Panc1 (cell line): ENCODE measurements at regions not wholly inside any gene's neighbourhood (a gene's known extent, or its start where the extent isn't known, plus 50 kb on each side); places are given as distances from the start of the nearest gene placed in this dataset.

ENCODE experiments used
- ATAC-seq: fragments of 200-7000 bp; cut with Tn5 transposase; 2 replicates; pipeline ENCODE4 v1.9.1; 2020; ENCODE audit warnings: mild to moderate bottlenecking, moderate library complexity
- BruUV-seq: library from RNA; stranded (reverse); fragments of 400-500 nt; replicated peaks from 2 replicates; lab custom pipeline; 2021; lab: Mats Ljungman, UMichigan
- CTCF ChIA-PET: fragments of 300-600 bp; sonication (Branson Sonifier 250); formaldehyde crosslinking; loops from one replicate; lab custom pipeline; 2022; ENCODE audit warnings: antibody characterized with exemption; lab: Charles Lee
- POLR2A ChIA-PET: fragments of 300-600 bp; sonication (Branson Sonifier 250); formaldehyde crosslinking; loops from one replicate; lab custom pipeline; 2022; ENCODE audit warnings: antibody characterized with exemption; lab: Charles Lee
- DNase-seq: peaks from one replicate; pipeline ENCODE4 v3.0.0-alpha.2; 2010; ENCODE audit warnings: low read depth, low spot score
- H3K27ac ChIP-seq: 2 replicates; pipeline ENCODE4 v1.5.1; 2011; ENCODE audit warnings: mild to moderate bottlenecking, low read length, inconsistent platforms
- H3K27me3 ChIP-seq: fragments of 200-500 bp; sonication (Bioruptor generic); 2 replicates; pipeline ENCODE4 v1.6.0; 2014; ENCODE audit warnings: low read length, inconsistent platforms; ENCODE audit not compliant: control insufficient read depth, insufficient read depth
- H3K36me3 ChIP-seq: fragments of 200-500 bp; sonication (Bioruptor generic); 2 replicates; pipeline ENCODE4 v1.5.1; 2014; ENCODE audit warnings: inconsistent platforms, mild to moderate bottlenecking, low read length, moderate library complexity; ENCODE audit not compliant: control insufficient read depth, insufficient read depth
- H3K4me1 ChIP-seq: 2 replicates; pipeline ENCODE4 v1.5.1; 2011; ENCODE audit warnings: inconsistent platforms, mild to moderate bottlenecking, low read length, moderate library complexity; ENCODE audit not compliant: control insufficient read depth, insufficient read depth
- H3K4me3 ChIP-seq, 2 experiments: 2 replicates each; pipeline ENCODE4 v1.5.1; 2011 to 2012; ENCODE audit warnings: low read depth in 2 of 2, low read length in 2 of 2, mild to moderate bottlenecking in 2 of 2, inconsistent platforms in 1 of 2, moderate library complexity in 1 of 2
- H3K9me3 ChIP-seq: fragments of 200-500 bp; sonication (Bioruptor generic); 2 replicates; pipeline ENCODE4 v1.5.1; 2014; ENCODE audit warnings: low read depth, mild to moderate bottlenecking, inconsistent platforms, low read length, moderate library complexity; ENCODE audit not compliant: control insufficient read depth, insufficient read depth
- CTCF ChIP-seq: fragments of 450-650 bp; IDR thresholded peaks from 2 replicates; pipeline ENCODE4 v1.5.1; 2017; ENCODE audit warnings: mild to moderate bottlenecking
- POLR2AphosphoS5 ChIP-seq: IDR thresholded peaks from 2 replicates; pipeline ENCODE4 v1.6.1; 2012; ENCODE audit warnings: mild to moderate bottlenecking, low read depth, low read length, moderate library complexity
- REST ChIP-seq, 2 experiments: IDR thresholded peaks; 2 replicates each; pipeline ENCODE4 v1.6.1; 2011 to 2012; ENCODE audit warnings: low read depth in 2 of 2, control low read depth in 1 of 2, low read length in 1 of 2, mild to moderate bottlenecking in 1 of 2, moderate library complexity in 1 of 2; ENCODE audit not compliant: insufficient read depth in 1 of 2
- SIN3A ChIP-seq: IDR thresholded peaks from 2 replicates; pipeline ENCODE4 v1.6.1; 2012; ENCODE audit warnings: low read depth, mild to moderate bottlenecking, low read length, moderate library complexity, borderline replicate concordance; ENCODE audit not compliant: insufficient read depth
- TCF7L2 ChIP-seq: IDR thresholded peaks from 2 replicates; pipeline ENCODE4 v1.6.1; 2011; ENCODE audit warnings: mild to moderate bottlenecking, low read depth, low read length, inconsistent platforms
- in situ Hi-C: cut with HindIII; loops from 2 replicates; pipeline ENCODE4 v1.10.0; 2016; ENCODE audit warnings: low sequenced_read_pairs, low pct_unique_long_range_greater_than_20kb
- intact Hi-C: fragments of 100-400 bp; cut with micrococcal nuclease; formaldehyde crosslinking; loops from one replicate; pipeline ENCODE4 v1.10.0; 2022; ENCODE audit not compliant: unreplicated experiment

GRCh38 chr20:4468114-4468513 is 218.1 kb upstream of the PRNP start:
- Histone ChIP-seq H3K4me1 (no peaks in the 10 kb centered on the region), H3K27ac (no peak overlapping the region), H3K27me3 (no peaks in the 10 kb centered on the region; the same call in 1 of the 2 replicates), H3K4me3 (no peak overlapping the region), H3K36me3 (no peaks in the 10 kb centered on the region), H3K9me3 (no peaks in the 10 kb centered on the region)
- no peak for ATAC-seq
- POLR2A ChIA-PET = no interaction called here
- CTCF ChIA-PET = no interaction called here
- in situ Hi-C loops = no loop called here
- intact Hi-C loops = no loop called here
- TF ChIP-seq POLR2AphosphoS5 (no peak), REST (IDR thresholded peaks at IDR 0.05; ENCODE audit: insufficient read depth in 1 of 2, low read depth in 2 of 2, low read length in 1 of 2) (no peak), TCF7L2 (no peak), SIN3A (no peak), CTCF (no peak)
- no TSS peak for BruUV-seq
- no peak for DNase-seq

GRCh38 chr20:4465855-4466545 is 216.9 kb upstream of the ADRA1D start:
- H3K27ac ChIP-seq = no peak overlapping the region
- intact Hi-C loops = no loop called here
- no peak overlapping the region for H3K4me3 ChIP-seq
- ChIA-PET POLR2A (no interaction called here), CTCF (no interaction called here)
- no peaks in the 10 kb centered on the region for H3K4me1 ChIP-seq
- DNase-seq (no peak), ATAC-seq (no peak)
- TF ChIP-seq POLR2AphosphoS5 (no peak), TCF7L2 (no peak), CTCF (no peak), SIN3A (no peak), REST (IDR thresholded peaks at IDR 0.05; ENCODE audit: insufficient read depth in 1 of 2, low read depth in 2 of 2, low read length in 1 of 2) (no peak)
- in situ Hi-C loops = no loop called here
- no peaks in the 10 kb centered on the region for H3K9me3 ChIP-seq
- BruUV-seq = no TSS peak
- H3K36me3 ChIP-seq = no peaks in the 10 kb centered on the region
- H3K27me3 ChIP-seq = no peaks in the 10 kb centered on the region; the same call in 1 of the 2 replicates
